Uterus (tissue), 2 donors: ENCODE measurements at regions not wholly inside any gene's neighbourhood (a gene's known extent, or its start where the extent isn't known, plus 50 kb on each side); places are given as distances from the start of the nearest gene placed in this dataset.

Experiments used
- CTCF ChIP-seq, 4 experiments: fragments of 200-600 bp in 2 of 4; fragments of 450-650 bp in 2 of 4; sonication (generic) in 2 of 4; IDR thresholded peaks; one replicate each; pipeline ENCODE4 v1.5.1; 2016 to 2019; ENCODE audit warnings: antibody characterized with exemption in 4 of 4, mild to moderate bottlenecking in 2 of 4, moderate library complexity in 1 of 4
- POLR2A ChIP-seq, 2 donors: fragments of 450-650 bp; IDR thresholded peaks; one replicate each; pipeline ENCODE4 v1.6.1; 2016; ENCODE audit warnings: antibody characterized with exemption in 2 of 2, mild to moderate bottlenecking in 1 of 2, moderate library complexity in 1 of 2

- TF ChIP-seq CTCF (IDR thresholded peaks at IDR 0.05) (no peak), POLR2A (IDR thresholded peaks at IDR 0.05) (no peak)
These were observed 234.8 kb upstream of the ATP2B1 start for GRCh38 chr12:89943463-89943862.
